ENCODE measurements at regions not wholly inside any gene's neighbourhood (a gene's known extent, or its start where the extent isn't known, plus 50 kb on each side); places are given as distances from the start of the nearest gene placed in this dataset.
"Not testable (repeated sequence)": the region's sequence is repeated elsewhere in the genome, so short reads cannot be mapped to it uniquely, and the experiment has no call there.

- DNase-seq: not testable (repeated sequence)
Observed at GRCh38 chr11:3513311-3513710, 128.5 kb downstream of the ART5 start.

- DNase-seq: not testable (repeated sequence)
Observed at GRCh38 chr11:3512751-3513150, 129.0 kb downstream of the ART5 start.

- peak; percentile 68 for DNase-seq
Observed at GRCh38 chr11:3512133-3512703, 129.6 kb downstream of the ART5 start.

- not testable (repeated sequence) for DNase-seq
Observed at GRCh38 chr11:3511416-3512132, 130.2 kb downstream of the ART5 start.

GRCh38 chr11:3509563-3509962, 130.6 kb upstream of the ZNF195 start:
- DNase-seq: not testable (repeated sequence)

- DNase-seq: not testable (repeated sequence)
Observed at GRCh38 chr11:3499198-3499597, 120.3 kb upstream of the ZNF195 start.

- DNase-seq: peak; percentile 43
Observed at GRCh38 chr11:3498356-3498755, 119.4 kb upstream of the ZNF195 start.

- not testable (repeated sequence) for DNase-seq
Observed at GRCh38 chr11:3493152-3493551, 114.2 kb upstream of the ZNF195 start.

GRCh38 chr11:3488003-3488402, 109.1 kb upstream of the ZNF195 start:
- DNase-seq: not testable (repeated sequence)

GRCh38 chr11:3485737-3486136, 106.8 kb upstream of the ZNF195 start:
- DNase-seq: not testable (repeated sequence)

GRCh38 chr11:3476937-3477885, 98.3 kb upstream of the ZNF195 start:
- DNase-seq: not testable (repeated sequence)

GRCh38 chr11:3476084-3476936, 97.4 kb upstream of the ZNF195 start:
- not testable (repeated sequence) for DNase-seq

- not testable (repeated sequence) for DNase-seq
Observed at GRCh38 chr11:3468963-3469362, 90.0 kb upstream of the ZNF195 start.

- DNase-seq: not testable (repeated sequence)
Observed at GRCh38 chr11:3467599-3467998, 88.7 kb upstream of the ZNF195 start.

- DNase-seq: not testable (repeated sequence)
Observed at GRCh38 chr11:3455666-3456065, 76.7 kb upstream of the ZNF195 start.

GRCh38 chr11:3454844-3455243, 75.9 kb upstream of the ZNF195 start:
- peak; percentile 46 for DNase-seq

- not testable (repeated sequence) for DNase-seq
Observed at GRCh38 chr11:3453596-3454256, 74.8 kb upstream of the ZNF195 start.

GRCh38 chr11:3450822-3451221, 71.9 kb upstream of the ZNF195 start:
- not testable (repeated sequence) for DNase-seq

GRCh38 chr11:3445535-3445934, 66.6 kb upstream of the ZNF195 start:
- DNase-seq: not testable (repeated sequence)

GRCh38 chr11:3444420-3444744, 65.4 kb upstream of the ZNF195 start:
- not testable (repeated sequence) for DNase-seq

GRCh38 chr11:3443700-3444419, 64.9 kb upstream of the ZNF195 start:
- DNase-seq: not testable (repeated sequence)
